ENCODE measurements at regions not wholly inside any gene's neighbourhood (a gene's known extent, or its start where the extent isn't known, plus 50 kb on each side); places are given as distances from the start of the nearest gene placed in this dataset.

DNA sequence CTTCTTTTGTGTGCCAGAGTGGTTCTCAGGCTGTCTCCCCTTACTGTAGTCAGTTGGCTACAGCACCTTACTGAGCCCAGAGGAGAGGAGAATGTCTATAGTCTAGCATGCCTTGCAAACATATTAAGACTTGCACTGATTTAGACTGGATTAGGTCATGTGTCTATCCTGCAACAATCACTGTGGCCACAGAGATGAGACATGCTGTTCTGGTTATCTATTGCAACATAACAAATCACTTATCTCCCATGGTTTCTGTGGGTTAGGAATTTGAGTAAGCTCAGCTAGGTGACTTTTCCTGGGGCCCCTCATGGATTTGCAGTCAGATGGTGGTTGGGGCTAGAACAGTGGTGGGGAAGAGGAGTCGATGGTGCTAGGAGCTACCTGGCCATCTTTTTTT is 261.3 kb downstream of the SOD2 start:
- H3K9ac ChIP-seq (ENCODE audit: low read length) = no peak overlapping the region
- H3K4me3 ChIP-seq (ENCODE audit: low read depth, low read length, poor library complexity, severe bottlenecking) = no peak overlapping the region
- no peaks in the 10 kb centered on the region for H3K9me3 ChIP-seq (ENCODE audit: low read length)
- no peaks in the 10 kb centered on the region for H4K20me1 ChIP-seq (ENCODE audit: insufficient read depth, low read length)
- no peaks in the 10 kb centered on the region for H3K79me2 ChIP-seq (ENCODE audit: insufficient read depth, low read length)
- no peak overlapping the region for H2AFZ ChIP-seq (ENCODE audit: low read length)
- no peaks in the 10 kb centered on the region for H3F3A ChIP-seq (ENCODE audit: insufficient read depth, low read length)
- no peaks in the 10 kb centered on the region for H3K4me1 ChIP-seq (ENCODE audit: insufficient read depth, low read length, severe bottlenecking)
- H3K9me2 ChIP-seq (ENCODE audit: low read depth, low read length) = no peaks in the 10 kb centered on the region
- H3K4me2 ChIP-seq (ENCODE audit: low read length) = no peak overlapping the region
- H3K27me3 ChIP-seq (ENCODE audit: insufficient read depth, low read length) = no peaks in the 10 kb centered on the region
- no peak overlapping the region for H3K27ac ChIP-seq (ENCODE audit: low read depth, low read length, poor library complexity, severe bottlenecking)
- TF ChIP-seq, protein P1, sequence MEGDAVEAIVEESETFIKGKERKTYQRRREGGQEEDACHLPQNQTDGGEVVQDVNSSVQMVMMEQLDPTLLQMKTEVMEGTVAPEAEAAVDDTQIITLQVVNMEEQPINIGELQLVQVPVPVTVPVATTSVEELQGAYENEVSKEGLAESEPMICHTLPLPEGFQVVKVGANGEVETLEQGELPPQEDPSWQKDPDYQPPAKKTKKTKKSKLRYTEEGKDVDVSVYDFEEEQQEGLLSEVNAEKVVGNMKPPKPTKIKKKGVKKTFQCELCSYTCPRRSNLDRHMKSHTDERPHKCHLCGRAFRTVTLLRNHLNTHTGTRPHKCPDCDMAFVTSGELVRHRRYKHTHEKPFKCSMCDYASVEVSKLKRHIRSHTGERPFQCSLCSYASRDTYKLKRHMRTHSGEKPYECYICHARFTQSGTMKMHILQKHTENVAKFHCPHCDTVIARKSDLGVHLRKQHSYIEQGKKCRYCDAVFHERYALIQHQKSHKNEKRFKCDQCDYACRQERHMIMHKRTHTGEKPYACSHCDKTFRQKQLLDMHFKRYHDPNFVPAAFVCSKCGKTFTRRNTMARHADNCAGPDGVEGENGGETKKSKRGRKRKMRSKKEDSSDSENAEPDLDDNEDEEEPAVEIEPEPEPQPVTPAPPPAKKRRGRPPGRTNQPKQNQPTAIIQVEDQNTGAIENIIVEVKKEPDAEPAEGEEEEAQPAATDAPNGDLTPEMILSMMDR (IDR thresholded peaks at IDR 0.05; ENCODE audit: low read length) = no peak
- no peak for TF ChIP-seq EZH2 (IDR thresholded peaks at IDR 0.05; ENCODE audit: borderline replicate concordance, low read length)
- no peaks in the 10 kb centered on the region for H3K36me3 ChIP-seq (ENCODE audit: insufficient read depth, low read length)

DNA sequence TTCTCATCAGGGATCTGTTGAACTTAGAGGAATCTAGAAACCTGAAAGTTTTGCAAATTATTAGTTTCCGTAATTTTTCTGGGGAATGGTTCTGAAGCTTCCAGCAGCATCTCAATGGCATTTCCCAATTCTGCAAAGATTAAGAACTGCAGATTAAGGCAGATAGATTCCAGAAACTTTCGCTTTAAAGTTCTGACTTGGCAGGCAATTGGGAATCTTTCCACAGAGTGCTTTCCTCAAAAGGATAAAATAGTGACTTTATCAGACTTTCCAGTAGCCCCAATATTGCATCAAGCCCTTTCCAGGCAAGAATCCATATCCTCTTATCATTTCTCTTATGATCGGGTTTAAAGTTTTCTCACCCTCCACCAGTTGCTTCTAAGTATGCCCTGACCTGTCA is 261.1 kb downstream of the FNDC1 start:
- Histone ChIP-seq H3K27ac (ENCODE audit: low read depth, low read length, poor library complexity, severe bottlenecking) (no peak overlapping the region), H3K4me1 (ENCODE audit: insufficient read depth, low read length, severe bottlenecking) (no peaks in the 10 kb centered on the region), H3K79me2 (ENCODE audit: insufficient read depth, low read length) (no peaks in the 10 kb centered on the region), H3K9ac (ENCODE audit: low read length) (no peak overlapping the region), H2AFZ (ENCODE audit: low read length) (no peak overlapping the region), H3K4me3 (ENCODE audit: low read depth, low read length, poor library complexity, severe bottlenecking) (no peak overlapping the region), H3F3A (ENCODE audit: insufficient read depth, low read length) (no peaks in the 10 kb centered on the region), H3K9me2 (ENCODE audit: low read depth, low read length) (no peaks in the 10 kb centered on the region), H3K36me3 (ENCODE audit: insufficient read depth, low read length) (no peaks in the 10 kb centered on the region), H3K9me3 (ENCODE audit: low read length) (no peaks in the 10 kb centered on the region), H3K27me3 (ENCODE audit: insufficient read depth, low read length) (no peaks in the 10 kb centered on the region), H4K20me1 (ENCODE audit: insufficient read depth, low read length) (no peaks in the 10 kb centered on the region), H3K4me2 (ENCODE audit: low read length) (no peak overlapping the region)
- TF ChIP-seq EZH2 (IDR thresholded peaks at IDR 0.05; ENCODE audit: borderline replicate concordance, low read length) = no peak
- TF ChIP-seq, protein P1 (IDR thresholded peaks at IDR 0.05; ENCODE audit: low read length) = no peak

DNA sequence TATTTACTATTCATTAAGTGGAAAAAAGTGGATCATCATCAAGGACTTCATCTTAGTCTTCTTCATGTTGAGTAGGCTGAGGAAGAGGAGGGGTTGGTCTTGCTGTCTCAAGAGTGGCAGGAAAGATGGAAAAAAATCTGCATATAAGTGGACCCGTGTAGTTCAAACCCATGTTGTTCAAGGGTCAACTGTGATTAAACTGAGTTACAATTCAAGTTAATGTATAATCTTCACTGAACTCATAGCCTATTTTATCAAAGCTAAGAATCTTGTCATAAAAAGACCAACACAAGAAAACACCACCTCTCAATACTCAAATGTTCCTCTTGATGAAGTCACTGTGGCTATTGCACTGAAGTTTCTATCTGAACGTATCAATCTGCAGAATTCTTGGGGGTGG is 260.2 kb downstream of the FNDC1 start:
- TF ChIP-seq EZH2 (IDR thresholded peaks at IDR 0.05; ENCODE audit: borderline replicate concordance, low read length) = no peak
- H3K4me1 ChIP-seq (ENCODE audit: insufficient read depth, low read length, severe bottlenecking) = no peaks in the 10 kb centered on the region
- H3K4me2 ChIP-seq (ENCODE audit: low read length) = no peak overlapping the region
- H3K79me2 ChIP-seq (ENCODE audit: insufficient read depth, low read length) = no peaks in the 10 kb centered on the region
- H3K9ac ChIP-seq (ENCODE audit: low read length) = no peak overlapping the region
- H3K9me2 ChIP-seq (ENCODE audit: low read depth, low read length) = no peaks in the 10 kb centered on the region
- no peaks in the 10 kb centered on the region for H3K36me3 ChIP-seq (ENCODE audit: insufficient read depth, low read length)
- no peaks in the 10 kb centered on the region for H3F3A ChIP-seq (ENCODE audit: insufficient read depth, low read length)
- H2AFZ ChIP-seq (ENCODE audit: low read length) = no peak overlapping the region
- H3K9me3 ChIP-seq (ENCODE audit: low read length) = no peaks in the 10 kb centered on the region
- H3K4me3 ChIP-seq (ENCODE audit: low read depth, low read length, poor library complexity, severe bottlenecking) = no peak overlapping the region
- H4K20me1 ChIP-seq (ENCODE audit: insufficient read depth, low read length) = no peaks in the 10 kb centered on the region
- H3K27me3 ChIP-seq (ENCODE audit: insufficient read depth, low read length) = no peaks in the 10 kb centered on the region
- H3K27ac ChIP-seq (ENCODE audit: low read depth, low read length, poor library complexity, severe bottlenecking) = no peak overlapping the region

DNA sequence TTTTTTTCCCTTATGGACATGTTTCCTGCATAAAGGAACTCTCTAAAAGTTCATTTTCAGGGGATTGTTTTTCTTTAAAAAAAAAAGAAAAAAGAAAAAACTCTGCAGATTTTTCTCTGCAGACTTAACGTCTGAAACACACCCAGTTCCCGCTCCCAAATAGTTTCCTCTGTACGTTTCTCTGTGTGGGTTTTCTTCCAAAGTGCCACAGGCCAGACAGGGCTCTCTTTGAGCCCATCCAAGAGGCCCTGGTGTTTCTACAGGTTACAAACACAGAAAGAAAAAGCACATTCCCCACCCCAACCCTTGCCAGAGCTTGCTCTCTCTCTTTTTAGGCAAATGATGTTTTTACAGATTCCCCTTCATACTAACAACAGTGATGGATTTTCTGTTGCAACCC is 258.6 kb downstream of the FNDC1 start:
- Histone ChIP-seq H3K4me1 (ENCODE audit: insufficient read depth, low read length, severe bottlenecking) (no peaks in the 10 kb centered on the region), H3F3A (ENCODE audit: insufficient read depth, low read length) (no peaks in the 10 kb centered on the region), H3K27ac (ENCODE audit: low read depth, low read length, poor library complexity, severe bottlenecking) (no peak overlapping the region), H3K79me2 (ENCODE audit: insufficient read depth, low read length) (no peaks in the 10 kb centered on the region), H3K27me3 (ENCODE audit: insufficient read depth, low read length) (no peaks in the 10 kb centered on the region), H3K36me3 (ENCODE audit: insufficient read depth, low read length) (no peaks in the 10 kb centered on the region), H3K9me3 (ENCODE audit: low read length) (no peaks in the 10 kb centered on the region), H3K9ac (ENCODE audit: low read length) (no peak overlapping the region), H3K4me3 (ENCODE audit: low read depth, low read length, poor library complexity, severe bottlenecking) (no peak overlapping the region), H3K9me2 (ENCODE audit: low read depth, low read length) (no peaks in the 10 kb centered on the region), H2AFZ (ENCODE audit: low read length) (no peak overlapping the region), H3K4me2 (ENCODE audit: low read length) (no peak overlapping the region), H4K20me1 (ENCODE audit: insufficient read depth, low read length) (no peaks in the 10 kb centered on the region)
- TF ChIP-seq EZH2 (IDR thresholded peaks at IDR 0.05; ENCODE audit: borderline replicate concordance, low read length) = no peak
- TF ChIP-seq, protein P1 (IDR thresholded peaks at IDR 0.05; ENCODE audit: low read length) = no peak
